Fibroblast of lung (primary cell): ENCODE measurements at regions not wholly inside any gene's neighbourhood (a gene's known extent, or its start where the extent isn't known, plus 50 kb on each side); places are given as distances from the start of the nearest gene placed in this dataset.

ENCODE experiments used
- CTCF ChIP-seq, 2 donors: IDR thresholded peaks in 1 of 2; conservative IDR thresholded peaks in 1 of 2; 1 replicate in 1 of 2; 2 replicates in 1 of 2; pipeline ENCODE4 v1.5.1; 2011 to 2012; ENCODE audit warnings: low read length in 2 of 2, control low read depth in 1 of 2, inconsistent platforms in 1 of 2, low read depth in 1 of 2, mild to moderate bottlenecking in 1 of 2
- EZH2 ChIP-seq: IDR thresholded peaks from 2 replicates; pipeline ENCODE4 v1.5.1; 2012; ENCODE audit warnings: low read length, control low read depth, mild to moderate bottlenecking; ENCODE audit errors: missing control alignments

DNA sequence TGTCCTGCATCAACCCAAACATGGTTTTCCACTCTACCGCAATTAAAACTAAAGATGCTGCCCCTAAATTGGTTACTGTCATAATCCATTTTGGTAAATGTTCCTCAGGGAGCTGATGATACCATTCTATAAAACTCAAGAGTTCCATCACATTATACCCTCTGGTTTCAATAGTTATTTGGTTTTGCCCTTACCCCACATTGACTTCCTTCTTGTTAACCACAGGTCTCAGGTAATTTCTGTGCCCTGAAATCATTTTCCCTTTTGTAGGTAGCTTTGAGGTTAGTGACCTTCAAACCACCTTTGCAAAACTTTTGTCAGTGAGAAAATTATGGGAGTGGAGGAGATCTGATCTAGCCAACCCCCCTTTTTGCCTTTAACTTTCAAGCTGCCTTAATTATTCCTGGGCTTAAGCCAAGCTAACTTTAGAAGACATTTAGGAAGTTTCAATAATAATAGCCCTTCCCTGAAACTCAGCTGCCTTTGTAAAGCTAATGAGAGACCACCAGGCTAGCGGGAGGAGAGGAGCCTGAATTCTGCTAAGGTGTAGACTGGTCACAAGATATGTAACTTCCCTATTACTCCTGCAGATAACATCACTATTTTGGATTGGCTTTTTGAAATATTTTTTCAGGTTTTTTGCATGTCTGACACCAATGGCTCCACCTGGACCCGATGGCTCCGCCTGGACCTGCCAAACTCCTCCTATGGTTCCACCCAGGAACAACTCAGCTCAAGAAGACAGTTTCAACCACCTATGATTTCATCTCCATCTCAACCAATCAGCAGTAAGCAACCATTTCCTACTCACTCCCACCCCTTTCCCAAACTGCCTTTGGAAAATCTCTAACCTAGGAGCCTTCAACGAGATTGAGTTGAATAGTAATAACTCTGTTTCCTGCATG, 224.9 kb downstream of the HS3ST3B1 start:
- no peak for TF ChIP-seq CTCF (conservative IDR thresholded peaks at IDR 0.05 in 1 of 2, IDR thresholded peaks at IDR 0.05 in 1 of 2; ENCODE audit: low read depth in 1 of 2, low read length in 2 of 2)
- TF ChIP-seq EZH2: no peak
